ENCODE measurements at regions not wholly inside any gene's neighbourhood (a gene's known extent, or its start where the extent isn't known, plus 50 kb on each side); places are given as distances from the start of the nearest gene placed in this dataset.

- DNase-seq (ENCODE audit: low read depth in 1 of 2, low spot score in 1 of 2) (no peak), ATAC-seq (no peak), FAIRE-seq (no peak)
- H3K4me1 ChIP-seq: no peaks in the 10 kb centered on the region
- CTCF ChIA-PET: interaction anchor here (1.5 kb wide), 1 partner anchor 530 kb away, joined by 4 read pairs; no protein-coding TSS in a partner anchor
- no peaks in the 10 kb centered on the region for H3K9me3 ChIP-seq
- no peak overlapping the region for H3K27ac ChIP-seq
- H3K4me3 ChIP-seq: no peak overlapping the region
- POLR2A ChIA-PET: no interaction called here
- H3K4me2 ChIP-seq: no peak overlapping the region
- TF ChIP-seq CBX2 (IDR thresholded peaks at IDR 0.05; ENCODE audit: borderline replicate concordance, low read depth) (no peak), GATA3 (IDR thresholded peaks at IDR 0.05; ENCODE audit: borderline replicate concordance) (no peak), HOXA7 (CRISPR knock-in tag; IDR thresholded peaks at IDR 0.05) (no peak), BCL3 (IDR thresholded peaks at IDR 0.05) (no peak), RFX5 (IDR thresholded peaks at IDR 0.05) (no peak), NPAS2 (CRISPR knock-in tag; IDR thresholded peaks at IDR 0.05; ENCODE audit: borderline replicate concordance) (no peak), E2F6 (IDR thresholded peaks at IDR 0.05; ENCODE audit: borderline replicate concordance, low read depth) (no peak), ZC3H11A (IDR thresholded peaks at IDR 0.05) (no peak), HOXB13 (CRISPR knock-in tag; IDR thresholded peaks at IDR 0.05; ENCODE audit: low read depth) (no peak), CHD2 (IDR thresholded peaks at IDR 0.05; ENCODE audit: low read length, partially characterized antibody) (no peak), EHF (CRISPR knock-in tag; IDR thresholded peaks at IDR 0.05) (no peak), POLR2AphosphoS2 (conservative IDR thresholded peaks at IDR 0.05; ENCODE audit: low read length) (no peak), MYC (IDR thresholded peaks at IDR 0.05; ENCODE audit: borderline replicate concordance, low read length) (no peak), HEYL (CRISPR knock-in tag; IDR thresholded peaks at IDR 0.05) (no peak), HMGXB4 (CRISPR knock-in tag; IDR thresholded peaks at IDR 0.05; ENCODE audit: borderline replicate concordance) (no peak), REST (IDR thresholded peaks at IDR 0.05) (no peak)
Measured at GRCh38 chr12:77682488-77682887, 148.2 kb upstream of the NAV3 start.

- DNase-seq (ENCODE audit: low read depth in 1 of 2, low spot score in 1 of 2) (no peak), FAIRE-seq (no peak), ATAC-seq (no peak)
- Histone ChIP-seq H3K27ac (no peak overlapping the region), H3K4me2 (no peak overlapping the region), H3K9me3 (no peaks in the 10 kb centered on the region), H3K4me3 (no peak overlapping the region), H3K4me1 (no peaks in the 10 kb centered on the region)
- TF ChIP-seq TFCP2L1 (CRISPR knock-in tag; IDR thresholded peaks at IDR 0.05): no peak
- WGBS (ENCODE audit: missing lambda C conversion rate): 3% methylated on average over 2 of the region's 2 CpGs
- ChIA-PET POLR2A (no interaction called here), CTCF (interaction anchor here (1.5 kb wide), 1 partner anchor 529 kb away, joined by 4 read pairs; no protein-coding TSS in a partner anchor)
Measured at GRCh38 chr12:77681726-77682125, 149.0 kb upstream of the NAV3 start.

- no peak overlapping the region for H3K4me2 ChIP-seq
- no peak overlapping the region for H3K27ac ChIP-seq
- ATAC-seq (no peak), FAIRE-seq (no peak), DNase-seq (ENCODE audit: low read depth in 1 of 2, low spot score in 1 of 2) (no peak)
- POLR2A ChIA-PET: no interaction called here
- CTCF ChIA-PET: no interaction called here
- H3K9me3 ChIP-seq: no peaks in the 10 kb centered on the region
- H3K4me1 ChIP-seq: no peaks in the 10 kb centered on the region
- TF ChIP-seq ATOH8 (CRISPR knock-in tag; IDR thresholded peaks at IDR 0.05; ENCODE audit: low read depth) (no peak), POLR2AphosphoS2 (conservative IDR thresholded peaks at IDR 0.05; ENCODE audit: low read length) (no peak), RCOR1 (IDR thresholded peaks at IDR 0.05; ENCODE audit: low read depth, low read length) (no peak), MAFK (IDR thresholded peaks at IDR 0.05; ENCODE audit: partially characterized antibody) (no peak), SMC3 (IDR thresholded peaks at IDR 0.05) (no peak), ZC3H11A (IDR thresholded peaks at IDR 0.05) (no peak), KDM5A (IDR thresholded peaks at IDR 0.05) (no peak)
- WGBS (ENCODE audit: missing lambda C conversion rate): 54% methylated on average over 8 of the region's 8 CpGs
- H3K4me3 ChIP-seq: no peak overlapping the region
Measured at GRCh38 chr12:77679686-77680085, 151.0 kb upstream of the NAV3 start.

All from A549 (cell line).